ENCODE measurements at regions not wholly inside any gene's neighbourhood (a gene's known extent, or its start where the extent isn't known, plus 50 kb on each side); places are given as distances from the start of the nearest gene placed in this dataset.

GRCh38 chr3:120536642-120537041 is 59.5 kb upstream of the NDUFB4 start:
- TF ChIP-seq, protein P1, sequence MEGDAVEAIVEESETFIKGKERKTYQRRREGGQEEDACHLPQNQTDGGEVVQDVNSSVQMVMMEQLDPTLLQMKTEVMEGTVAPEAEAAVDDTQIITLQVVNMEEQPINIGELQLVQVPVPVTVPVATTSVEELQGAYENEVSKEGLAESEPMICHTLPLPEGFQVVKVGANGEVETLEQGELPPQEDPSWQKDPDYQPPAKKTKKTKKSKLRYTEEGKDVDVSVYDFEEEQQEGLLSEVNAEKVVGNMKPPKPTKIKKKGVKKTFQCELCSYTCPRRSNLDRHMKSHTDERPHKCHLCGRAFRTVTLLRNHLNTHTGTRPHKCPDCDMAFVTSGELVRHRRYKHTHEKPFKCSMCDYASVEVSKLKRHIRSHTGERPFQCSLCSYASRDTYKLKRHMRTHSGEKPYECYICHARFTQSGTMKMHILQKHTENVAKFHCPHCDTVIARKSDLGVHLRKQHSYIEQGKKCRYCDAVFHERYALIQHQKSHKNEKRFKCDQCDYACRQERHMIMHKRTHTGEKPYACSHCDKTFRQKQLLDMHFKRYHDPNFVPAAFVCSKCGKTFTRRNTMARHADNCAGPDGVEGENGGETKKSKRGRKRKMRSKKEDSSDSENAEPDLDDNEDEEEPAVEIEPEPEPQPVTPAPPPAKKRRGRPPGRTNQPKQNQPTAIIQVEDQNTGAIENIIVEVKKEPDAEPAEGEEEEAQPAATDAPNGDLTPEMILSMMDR (IDR thresholded peaks at IDR 0.05) = no peak
- TF ChIP-seq POLR2A (IDR thresholded peaks at IDR 0.05) = no peak
